ENCODE measurements at regions not wholly inside any gene's neighbourhood (a gene's known extent, or its start where the extent isn't known, plus 50 kb on each side); places are given as distances from the start of the nearest gene placed in this dataset.
A peak's percentile ranks its signal among the peaks of the same experiment; 100 is the strongest.

DNA sequence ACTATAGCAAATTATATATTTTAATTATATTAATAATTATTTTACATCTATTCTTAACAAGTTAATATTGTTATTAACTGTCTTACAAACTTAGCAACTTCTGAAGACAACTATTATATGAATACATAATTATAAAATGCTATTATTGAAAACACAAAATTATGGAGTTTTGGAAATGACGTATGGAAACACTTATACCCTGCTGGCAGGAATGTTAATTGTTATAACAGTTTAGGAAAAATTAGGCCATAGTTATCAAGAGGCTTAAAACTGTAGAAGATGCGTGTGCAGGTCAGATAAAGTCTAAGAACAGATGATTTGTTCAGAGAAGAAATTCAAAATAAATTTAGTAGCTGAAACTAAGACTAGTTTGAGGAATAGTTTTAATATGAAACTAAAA, 211.7 kb downstream of the FAT4 start:
- Mint-ChIP-seq H3K27me3 (ENCODE audit: low read depth) (no peaks in the 10 kb centered on the region), H3K36me3 (ENCODE audit: low read depth) (no peaks in the 10 kb centered on the region), H3K4me1 (no peaks in the 10 kb centered on the region), H3K4me3 (no peak overlapping the region), H3K27ac (ENCODE audit: unreplicated experiment) (no peak overlapping the region), H3K9me3 (peaks cover 2% of the 10 kb centered on the region)
- DNase-seq (ENCODE audit: low read depth, low spot score): no peak
- TF ChIP-seq, protein P1, sequence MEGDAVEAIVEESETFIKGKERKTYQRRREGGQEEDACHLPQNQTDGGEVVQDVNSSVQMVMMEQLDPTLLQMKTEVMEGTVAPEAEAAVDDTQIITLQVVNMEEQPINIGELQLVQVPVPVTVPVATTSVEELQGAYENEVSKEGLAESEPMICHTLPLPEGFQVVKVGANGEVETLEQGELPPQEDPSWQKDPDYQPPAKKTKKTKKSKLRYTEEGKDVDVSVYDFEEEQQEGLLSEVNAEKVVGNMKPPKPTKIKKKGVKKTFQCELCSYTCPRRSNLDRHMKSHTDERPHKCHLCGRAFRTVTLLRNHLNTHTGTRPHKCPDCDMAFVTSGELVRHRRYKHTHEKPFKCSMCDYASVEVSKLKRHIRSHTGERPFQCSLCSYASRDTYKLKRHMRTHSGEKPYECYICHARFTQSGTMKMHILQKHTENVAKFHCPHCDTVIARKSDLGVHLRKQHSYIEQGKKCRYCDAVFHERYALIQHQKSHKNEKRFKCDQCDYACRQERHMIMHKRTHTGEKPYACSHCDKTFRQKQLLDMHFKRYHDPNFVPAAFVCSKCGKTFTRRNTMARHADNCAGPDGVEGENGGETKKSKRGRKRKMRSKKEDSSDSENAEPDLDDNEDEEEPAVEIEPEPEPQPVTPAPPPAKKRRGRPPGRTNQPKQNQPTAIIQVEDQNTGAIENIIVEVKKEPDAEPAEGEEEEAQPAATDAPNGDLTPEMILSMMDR (conservative IDR thresholded peaks at IDR 0.05): peak; percentile 48

DNA sequence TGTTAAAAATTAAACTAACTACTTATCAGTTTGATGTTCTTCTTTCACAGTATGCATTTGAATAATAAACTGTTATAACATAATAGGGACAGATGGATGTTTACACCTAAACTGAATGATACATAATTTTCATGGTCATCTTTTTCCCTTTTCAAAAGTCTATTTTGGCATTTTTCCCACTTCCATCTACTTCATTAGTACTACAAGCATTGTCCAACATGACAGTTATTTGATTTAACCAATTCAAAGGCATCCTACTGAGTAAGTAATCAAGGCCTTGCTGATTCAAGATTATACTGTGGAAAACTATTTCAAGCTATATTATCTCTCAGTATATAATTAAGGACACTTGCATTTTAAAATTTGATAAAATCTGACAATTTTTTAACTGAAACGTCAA, 212.9 kb downstream of the FAT4 start:
- no peak overlapping the region for H3K4me3 Mint-ChIP-seq
- DNase-seq (ENCODE audit: low read depth, low spot score): no peak
- peaks cover 2% of the 10 kb centered on the region for H3K36me3 Mint-ChIP-seq (ENCODE audit: low read depth)
- H3K27ac Mint-ChIP-seq (ENCODE audit: unreplicated experiment): no peak overlapping the region
- H3K4me1 Mint-ChIP-seq: no peaks in the 10 kb centered on the region
- no peaks in the 10 kb centered on the region for H3K27me3 Mint-ChIP-seq (ENCODE audit: low read depth)
- TF ChIP-seq, protein P1 (conservative IDR thresholded peaks at IDR 0.05): no peak
- peaks cover 2% of the 10 kb centered on the region for H3K9me3 Mint-ChIP-seq

DNA sequence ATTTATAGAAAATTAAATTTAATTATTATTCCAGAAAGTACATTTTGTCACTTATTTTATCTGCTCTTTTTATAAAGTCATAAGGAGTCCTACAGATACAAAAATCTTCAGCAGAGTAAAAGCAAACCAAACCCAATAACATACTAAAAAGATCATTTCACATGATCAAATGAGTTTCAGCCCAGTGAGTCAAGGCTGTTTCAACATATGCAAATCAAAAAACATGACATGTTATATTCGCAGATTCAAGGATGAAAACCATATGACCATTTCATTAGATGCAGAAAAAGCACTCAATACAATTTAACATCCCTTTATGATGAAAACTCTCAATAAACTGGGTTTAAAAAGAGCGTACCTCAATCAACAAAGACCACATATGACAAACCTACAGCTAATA, 214.3 kb downstream of the FAT4 start:
- Mint-ChIP-seq H3K27me3 (ENCODE audit: low read depth) (no peaks in the 10 kb centered on the region), H3K9me3 (peaks cover 6% of the 10 kb centered on the region), H3K36me3 (ENCODE audit: low read depth) (peaks cover 4% of the 10 kb centered on the region), H3K4me1 (no peaks in the 10 kb centered on the region), H3K4me3 (no peak overlapping the region), H3K27ac (ENCODE audit: unreplicated experiment) (no peak overlapping the region)
- TF ChIP-seq, protein P1 (conservative IDR thresholded peaks at IDR 0.05): no peak
- DNase-seq (ENCODE audit: low read depth, low spot score): no peak

DNA sequence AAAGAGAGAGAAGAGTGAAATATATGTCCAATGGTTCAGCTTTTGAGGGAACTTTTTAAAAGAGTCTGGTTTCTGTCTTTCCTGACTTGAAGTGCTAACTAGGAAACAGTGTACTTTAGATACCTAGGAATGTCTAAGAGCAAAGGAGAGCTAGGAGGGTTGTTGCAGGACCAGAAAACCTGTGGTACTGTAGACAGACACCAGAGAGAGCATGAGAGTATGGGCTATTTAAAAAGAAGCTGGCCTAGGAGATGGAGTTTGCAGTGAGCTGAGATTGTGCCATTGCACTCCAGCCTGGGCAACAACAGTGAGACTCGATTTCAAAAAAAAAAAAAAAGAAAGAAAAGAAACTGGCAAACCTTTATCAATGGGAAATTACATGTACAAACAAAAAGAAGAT, 223.9 kb downstream of the FAT4 start:
- Mint-ChIP-seq H3K9me3 (peaks cover 3% of the 10 kb centered on the region), H3K4me1 (peaks cover 19% of the 10 kb centered on the region), H3K27me3 (ENCODE audit: low read depth) (no peaks in the 10 kb centered on the region), H3K36me3 (ENCODE audit: low read depth) (peaks cover 6% of the 10 kb centered on the region), H3K4me3 (no peak overlapping the region), H3K27ac (ENCODE audit: unreplicated experiment) (no peak overlapping the region)
- TF ChIP-seq, protein P1 (conservative IDR thresholded peaks at IDR 0.05): no peak
- no peak for DNase-seq (ENCODE audit: low read depth, low spot score)

DNA sequence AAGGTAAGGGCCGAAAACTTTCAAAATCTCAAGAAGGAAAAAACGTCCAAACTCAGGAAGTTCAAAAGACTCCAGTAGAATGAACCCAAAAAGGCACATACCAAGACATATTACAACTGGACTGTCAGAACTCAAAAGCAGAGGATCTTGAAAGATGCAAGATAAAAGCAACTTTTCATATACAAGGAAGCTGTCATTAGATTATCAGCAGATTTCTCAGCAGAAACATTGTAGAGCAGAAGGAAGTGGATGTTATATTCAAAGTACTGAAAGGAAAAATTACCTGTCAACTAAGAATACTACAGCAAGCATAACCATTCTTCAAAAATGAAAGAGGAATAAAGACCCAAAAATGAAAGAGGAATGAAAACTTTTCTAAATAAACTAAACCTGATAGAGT, 224.9 kb downstream of the FAT4 start:
- H3K9me3 Mint-ChIP-seq: peaks cover 3% of the 10 kb centered on the region
- TF ChIP-seq, protein P1 (conservative IDR thresholded peaks at IDR 0.05): no peak
- H3K27me3 Mint-ChIP-seq (ENCODE audit: low read depth): no peaks in the 10 kb centered on the region
- peaks cover 19% of the 10 kb centered on the region for H3K4me1 Mint-ChIP-seq
- H3K36me3 Mint-ChIP-seq (ENCODE audit: low read depth): peaks cover 6% of the 10 kb centered on the region
- H3K4me3 Mint-ChIP-seq: no peak overlapping the region
- DNase-seq (ENCODE audit: low read depth, low spot score): no peak
- no peak overlapping the region for H3K27ac Mint-ChIP-seq (ENCODE audit: unreplicated experiment)

Measured in neural crest cell (in vitro differentiated cells).